Neural cell (in vitro differentiated cells): ENCODE measurements at regions not wholly inside any gene's neighbourhood (a gene's known extent, or its start where the extent isn't known, plus 50 kb on each side); places are given as distances from the start of the nearest gene placed in this dataset.

ENCODE experiments used
- H2AFZ ChIP-seq: fragments of 200-600, 300-800 bp; sonication (generic), shearing (Covaris generic); 2 replicates; pipeline ENCODE4 v1.6.0; 2014; ENCODE audit warnings: low read depth, mild to moderate bottlenecking, antibody characterized with exemption, low read length, moderate library complexity
- H3F3A ChIP-seq: fragments of 200-600 bp; shearing (Covaris generic); 2 replicates; pipeline ENCODE4 v1.6.1; 2016; ENCODE audit warnings: mild to moderate bottlenecking, moderate library complexity, mixed read lengths, antibody characterized with exemption, low read length; ENCODE audit not compliant: insufficient read depth, poor library complexity, severe bottlenecking
- H3K27ac ChIP-seq: fragments of 200-600, 300-800 bp; sonication (generic), shearing (Covaris generic); 2 replicates; pipeline ENCODE4 v1.5.1; 2014; ENCODE audit warnings: mild to moderate bottlenecking, low read length, moderate library complexity
- H3K27me3 ChIP-seq: fragments of 300-800, 200-600 bp; sonication (generic), shearing (Covaris generic); 2 replicates; pipeline ENCODE4 v1.6.0; 2014; ENCODE audit warnings: mild to moderate bottlenecking, low read depth, low read length, moderate library complexity; ENCODE audit not compliant: insufficient read depth
- H3K36me3 ChIP-seq: fragments of 300-800, 200-600 bp; sonication (generic), shearing (Covaris generic); 2 replicates; pipeline ENCODE4 v1.5.1; 2014; ENCODE audit warnings: mild to moderate bottlenecking, antibody characterized with exemption, low read length, moderate library complexity; ENCODE audit not compliant: insufficient read depth
- H3K4me2 ChIP-seq: fragments of 300-800, 200-600 bp; sonication (generic), shearing (Covaris generic); 2 replicates; pipeline ENCODE4 v1.6.0; 2014; ENCODE audit warnings: mild to moderate bottlenecking, low read length
- H3K4me3 ChIP-seq: fragments of 300-800, 200-600 bp; sonication (generic), shearing (Covaris generic); 2 replicates; pipeline ENCODE4 v1.5.1; 2014; ENCODE audit warnings: mild to moderate bottlenecking, low read length, moderate library complexity
- H3K79me2 ChIP-seq: fragments of 200-600 bp; shearing (Covaris generic); replicated peaks from 2 replicates; pipeline ENCODE4 v1.6.0; 2014; ENCODE audit warnings: mild to moderate bottlenecking, low read length, moderate library complexity; ENCODE audit not compliant: insufficient read depth
- H3K9ac ChIP-seq: fragments of 300-800, 200-600 bp; sonication (generic), shearing (Covaris generic); 2 replicates; pipeline ENCODE4 v1.6.1; 2016; ENCODE audit warnings: mild to moderate bottlenecking, low read length, mixed read lengths
- H3K9me2 ChIP-seq: fragments of 200-600 bp; shearing (Covaris generic); 2 replicates; pipeline ENCODE4 v1.6.1; 2016; ENCODE audit warnings: mild to moderate bottlenecking, low read length, mixed read lengths; ENCODE audit not compliant: insufficient read depth
- H3K9me3 ChIP-seq: fragments of 200-600, 300-800 bp; sonication (generic), shearing (Covaris generic); 2 replicates; pipeline ENCODE4 v1.6.1; 2016; ENCODE audit warnings: mild to moderate bottlenecking, mixed run types, low read length, moderate library complexity, mixed read lengths
- H4K20me1 ChIP-seq: fragments of 200-600 bp; shearing (Covaris generic); 2 replicates; pipeline ENCODE4 v1.6.1; 2016; ENCODE audit warnings: mild to moderate bottlenecking, mixed run types; ENCODE audit not compliant: insufficient read depth
- EP300 ChIP-seq: fragments of 450-650 bp; conservative IDR thresholded peaks from 2 replicates; pipeline ENCODE4 v1.6.1; 2014; ENCODE audit warnings: antibody characterized with exemption, mild to moderate bottlenecking, moderate library complexity; ENCODE audit not compliant: poor library complexity, severe bottlenecking
- EZH2 ChIP-seq: fragments of 200-600, 300-800 bp; shearing (Covaris generic), sonication (generic); IDR thresholded peaks from 2 replicates; pipeline ENCODE4 v1.6.1; 2014; ENCODE audit warnings: antibody characterized with exemption, low read length, borderline replicate concordance, mild to moderate bottlenecking; ENCODE audit not compliant: insufficient read depth, poor library complexity, severe bottlenecking
- MXI1 ChIP-seq: fragments of 450-650 bp; conservative IDR thresholded peaks from 2 replicates; pipeline ENCODE4 v1.6.1; 2014; ENCODE audit warnings: antibody characterized with exemption, mild to moderate bottlenecking; ENCODE audit not compliant: poor library complexity, severe bottlenecking
- POLR2AphosphoS5 ChIP-seq: IDR thresholded peaks from 2 replicates; pipeline ENCODE4 v1.6.1; 2012
- RAD21 ChIP-seq: fragments of 450-650 bp; conservative IDR thresholded peaks from 2 replicates; pipeline ENCODE4 v1.6.1; 2014; ENCODE audit warnings: antibody characterized with exemption, mild to moderate bottlenecking, moderate library complexity
- SMC3 ChIP-seq: fragments of 450-650 bp; conservative IDR thresholded peaks from 2 replicates; pipeline ENCODE4 v1.6.1; 2014; ENCODE audit warnings: antibody characterized with exemption, mild to moderate bottlenecking, moderate library complexity; ENCODE audit not compliant: poor library complexity
- TAF1 ChIP-seq: IDR thresholded peaks from 2 replicates; pipeline ENCODE4 v1.6.1; 2012; ENCODE audit warnings: low read depth
- TF ChIP-seq, protein P1 (sequence below): fragments of 450-650 bp; IDR thresholded peaks from 2 replicates; pipeline ENCODE4 v1.5.1; 2014; ENCODE audit warnings: antibody characterized with exemption, mild to moderate bottlenecking, moderate library complexity; ENCODE audit not compliant: poor library complexity, severe bottlenecking
- TF ChIP-seq, protein P2 (sequence below): IDR thresholded peaks from 2 replicates; pipeline ENCODE4 v1.6.1; 2012; ENCODE audit warnings: borderline replicate concordance

DNA sequence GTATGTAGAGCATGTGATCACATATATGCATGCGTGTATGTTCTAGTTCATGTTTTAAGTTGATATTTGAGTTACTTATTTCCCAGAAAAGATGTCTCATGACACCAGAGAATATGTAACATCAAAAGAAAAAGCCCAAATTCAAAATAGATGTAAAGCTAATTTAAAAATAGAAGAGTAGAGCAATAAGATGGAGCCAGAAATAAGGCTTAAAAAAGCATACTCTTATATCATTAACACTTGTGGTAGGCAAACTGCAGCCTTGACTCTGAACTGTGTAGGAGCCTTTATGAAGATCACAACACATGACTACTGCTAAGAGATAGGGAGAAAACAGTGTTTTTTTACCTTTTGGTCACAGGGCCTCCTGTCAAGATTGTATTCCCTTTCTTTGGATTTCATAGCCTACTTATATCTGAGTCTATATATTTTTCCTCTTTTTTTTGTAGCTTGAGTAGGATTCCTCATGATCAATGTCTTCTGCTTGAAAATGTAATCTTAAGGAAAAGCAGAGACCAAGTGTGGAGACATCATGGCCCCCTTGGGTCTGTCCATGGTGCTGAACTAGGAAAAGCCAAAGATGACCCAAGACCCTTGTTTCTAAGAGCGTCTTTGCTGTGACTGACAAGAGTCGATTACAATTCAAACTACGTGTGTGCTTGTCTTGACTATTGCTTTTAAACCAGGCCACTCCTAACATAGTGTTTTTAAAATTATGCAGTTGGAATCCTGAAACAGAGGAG is 390.4 kb downstream of the SHISA9 start:
- no peaks in the 10 kb centered on the region for H3K9me2 ChIP-seq
- H3K4me3 ChIP-seq = no peak overlapping the region
- no peak overlapping the region for H2AFZ ChIP-seq
- no peaks in the 10 kb centered on the region for H3F3A ChIP-seq
- H3K9ac ChIP-seq = no peak overlapping the region
- no peaks in the 10 kb centered on the region for H3K27me3 ChIP-seq
- no peaks in the 10 kb centered on the region for H3K36me3 ChIP-seq
- H3K27ac ChIP-seq = no peak overlapping the region
- H4K20me1 ChIP-seq = no peaks in the 10 kb centered on the region
- H3K79me2 ChIP-seq = no peaks in the 10 kb centered on the region
- TF ChIP-seq, protein P1, sequence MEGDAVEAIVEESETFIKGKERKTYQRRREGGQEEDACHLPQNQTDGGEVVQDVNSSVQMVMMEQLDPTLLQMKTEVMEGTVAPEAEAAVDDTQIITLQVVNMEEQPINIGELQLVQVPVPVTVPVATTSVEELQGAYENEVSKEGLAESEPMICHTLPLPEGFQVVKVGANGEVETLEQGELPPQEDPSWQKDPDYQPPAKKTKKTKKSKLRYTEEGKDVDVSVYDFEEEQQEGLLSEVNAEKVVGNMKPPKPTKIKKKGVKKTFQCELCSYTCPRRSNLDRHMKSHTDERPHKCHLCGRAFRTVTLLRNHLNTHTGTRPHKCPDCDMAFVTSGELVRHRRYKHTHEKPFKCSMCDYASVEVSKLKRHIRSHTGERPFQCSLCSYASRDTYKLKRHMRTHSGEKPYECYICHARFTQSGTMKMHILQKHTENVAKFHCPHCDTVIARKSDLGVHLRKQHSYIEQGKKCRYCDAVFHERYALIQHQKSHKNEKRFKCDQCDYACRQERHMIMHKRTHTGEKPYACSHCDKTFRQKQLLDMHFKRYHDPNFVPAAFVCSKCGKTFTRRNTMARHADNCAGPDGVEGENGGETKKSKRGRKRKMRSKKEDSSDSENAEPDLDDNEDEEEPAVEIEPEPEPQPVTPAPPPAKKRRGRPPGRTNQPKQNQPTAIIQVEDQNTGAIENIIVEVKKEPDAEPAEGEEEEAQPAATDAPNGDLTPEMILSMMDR = no peak
- TF ChIP-seq, protein P2, sequence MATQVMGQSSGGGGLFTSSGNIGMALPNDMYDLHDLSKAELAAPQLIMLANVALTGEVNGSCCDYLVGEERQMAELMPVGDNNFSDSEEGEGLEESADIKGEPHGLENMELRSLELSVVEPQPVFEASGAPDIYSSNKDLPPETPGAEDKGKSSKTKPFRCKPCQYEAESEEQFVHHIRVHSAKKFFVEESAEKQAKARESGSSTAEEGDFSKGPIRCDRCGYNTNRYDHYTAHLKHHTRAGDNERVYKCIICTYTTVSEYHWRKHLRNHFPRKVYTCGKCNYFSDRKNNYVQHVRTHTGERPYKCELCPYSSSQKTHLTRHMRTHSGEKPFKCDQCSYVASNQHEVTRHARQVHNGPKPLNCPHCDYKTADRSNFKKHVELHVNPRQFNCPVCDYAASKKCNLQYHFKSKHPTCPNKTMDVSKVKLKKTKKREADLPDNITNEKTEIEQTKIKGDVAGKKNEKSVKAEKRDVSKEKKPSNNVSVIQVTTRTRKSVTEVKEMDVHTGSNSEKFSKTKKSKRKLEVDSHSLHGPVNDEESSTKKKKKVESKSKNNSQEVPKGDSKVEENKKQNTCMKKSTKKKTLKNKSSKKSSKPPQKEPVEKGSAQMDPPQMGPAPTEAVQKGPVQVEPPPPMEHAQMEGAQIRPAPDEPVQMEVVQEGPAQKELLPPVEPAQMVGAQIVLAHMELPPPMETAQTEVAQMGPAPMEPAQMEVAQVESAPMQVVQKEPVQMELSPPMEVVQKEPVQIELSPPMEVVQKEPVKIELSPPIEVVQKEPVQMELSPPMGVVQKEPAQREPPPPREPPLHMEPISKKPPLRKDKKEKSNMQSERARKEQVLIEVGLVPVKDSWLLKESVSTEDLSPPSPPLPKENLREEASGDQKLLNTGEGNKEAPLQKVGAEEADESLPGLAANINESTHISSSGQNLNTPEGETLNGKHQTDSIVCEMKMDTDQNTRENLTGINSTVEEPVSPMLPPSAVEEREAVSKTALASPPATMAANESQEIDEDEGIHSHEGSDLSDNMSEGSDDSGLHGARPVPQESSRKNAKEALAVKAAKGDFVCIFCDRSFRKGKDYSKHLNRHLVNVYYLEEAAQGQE = peak; percentile 26
- no peak for TF ChIP-seq RAD21
- no peak overlapping the region for H3K4me2 ChIP-seq
- no peaks in the 10 kb centered on the region for H3K9me3 ChIP-seq

DNA sequence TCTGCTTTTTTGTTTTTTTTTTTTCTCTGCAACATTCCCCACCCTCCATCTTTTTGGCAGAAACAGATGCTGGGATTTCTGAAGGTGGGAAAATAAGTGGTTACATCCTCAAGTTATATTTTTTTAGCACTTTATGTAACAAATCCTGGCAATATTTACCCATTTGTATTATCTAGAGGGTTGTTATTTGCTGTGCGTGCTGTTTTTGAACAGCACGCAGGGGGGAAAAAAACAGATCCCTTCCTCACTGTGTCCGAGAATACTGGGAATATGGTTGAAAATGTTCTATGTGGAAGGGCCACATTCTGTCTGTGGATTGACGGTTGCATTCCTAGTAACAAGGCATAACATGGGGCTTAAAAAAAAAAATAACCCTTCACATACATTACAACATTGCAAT is 394.8 kb downstream of the SHISA9 start:
- Histone ChIP-seq H3K27me3 (no peaks in the 10 kb centered on the region), H3K27ac (no peak overlapping the region), H3K9me3 (no peaks in the 10 kb centered on the region), H3K4me2 (no peak overlapping the region), H3F3A (no peaks in the 10 kb centered on the region), H4K20me1 (no peaks in the 10 kb centered on the region), H3K79me2 (no peaks in the 10 kb centered on the region), H2AFZ (no peak overlapping the region), H3K36me3 (no peaks in the 10 kb centered on the region), H3K9me2 (no peaks in the 10 kb centered on the region), H3K9ac (no peak overlapping the region), H3K4me3 (no peak overlapping the region)
- TF ChIP-seq EZH2 = no peak

DNA sequence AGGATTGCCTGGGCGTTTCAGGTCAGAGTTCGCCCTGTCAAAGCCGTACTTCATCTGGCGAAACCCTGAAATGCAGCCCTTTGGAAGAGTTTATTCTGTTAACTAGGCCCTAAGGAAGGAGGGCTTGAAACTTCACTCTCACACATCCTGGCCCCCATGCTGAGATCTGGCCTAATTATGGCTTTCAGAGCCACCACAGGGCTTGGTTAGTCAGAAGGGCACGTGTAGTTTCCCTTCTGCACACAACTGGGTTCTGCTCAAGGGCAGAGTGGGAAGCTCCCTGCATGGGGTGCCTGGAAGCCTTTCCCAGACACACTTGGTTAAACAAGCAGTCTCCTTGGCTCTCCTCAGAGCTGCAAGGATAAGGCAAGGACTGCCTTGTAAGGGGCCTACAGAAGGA is 397.3 kb downstream of the SHISA9 start:
- H3K4me2 ChIP-seq = no peak overlapping the region
- TF ChIP-seq, protein P2 = no peak
- TF ChIP-seq EP300 (no peak), EZH2 (no peak), TAF1 (no peak), SMC3 (no peak), MXI1 (no peak), POLR2AphosphoS5 (no peak)
- TF ChIP-seq, protein P1 = no peak
- H3K9me3 ChIP-seq = no peaks in the 10 kb centered on the region
- no peaks in the 10 kb centered on the region for H4K20me1 ChIP-seq
- H3F3A ChIP-seq = no peaks in the 10 kb centered on the region
- no peak overlapping the region for H3K27ac ChIP-seq
- no peaks in the 10 kb centered on the region for H3K36me3 ChIP-seq
- no peak overlapping the region for H3K4me3 ChIP-seq
- no peak overlapping the region for H3K9ac ChIP-seq
- no peak overlapping the region for H2AFZ ChIP-seq
- no peaks in the 10 kb centered on the region for H3K9me2 ChIP-seq
- no peaks in the 10 kb centered on the region for H3K79me2 ChIP-seq
- no peaks in the 10 kb centered on the region for H3K27me3 ChIP-seq
